HG02571 (cell line): ENCODE measurements at regions not wholly inside any gene's neighbourhood (a gene's known extent, or its start where the extent isn't known, plus 50 kb on each side); places are given as distances from the start of the nearest gene placed in this dataset.
"Not testable (repeated sequence)": the region's sequence is repeated elsewhere in the genome, so short reads cannot be mapped to it uniquely, and the experiment has no call there.

ENCODE experiments used
- ATAC-seq: cut with Tn5 transposase; IDR thresholded peaks from one replicate; pipeline ENCODE4 v1.9.1; 2021; ENCODE audit warnings: mild to moderate bottlenecking, moderate library complexity; ENCODE audit not compliant: unreplicated experiment

DNA sequence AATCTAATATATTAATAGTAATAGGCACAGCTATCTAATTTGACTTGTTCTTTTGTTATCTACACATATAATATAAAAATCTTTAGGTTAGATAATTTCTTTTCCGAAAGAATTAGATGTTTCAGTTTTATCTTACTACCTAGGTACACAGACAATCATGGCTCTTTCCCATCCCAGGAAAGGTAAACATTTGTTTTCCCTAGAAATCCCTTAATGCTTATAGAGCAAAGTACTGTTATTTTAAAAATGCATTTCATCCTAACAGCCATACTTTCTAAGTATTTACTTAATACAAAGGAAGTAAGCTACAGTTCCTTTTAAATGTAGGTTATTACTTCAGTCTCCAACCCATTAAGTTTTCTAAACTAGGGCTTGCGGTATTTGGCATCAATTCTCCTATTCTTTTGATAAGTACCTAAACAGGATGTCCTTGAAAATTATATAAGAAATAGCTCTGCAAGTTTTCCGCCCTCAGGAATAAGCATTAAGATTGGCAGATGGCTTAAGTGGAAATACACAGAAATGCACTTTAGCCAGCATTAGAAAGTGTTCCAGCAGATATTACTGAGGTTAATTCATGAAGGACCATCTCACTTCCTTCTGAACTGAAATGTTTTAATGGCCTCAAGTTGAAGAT is 616.2 kb upstream of the SPRY2 start:
- no peak for ATAC-seq

DNA sequence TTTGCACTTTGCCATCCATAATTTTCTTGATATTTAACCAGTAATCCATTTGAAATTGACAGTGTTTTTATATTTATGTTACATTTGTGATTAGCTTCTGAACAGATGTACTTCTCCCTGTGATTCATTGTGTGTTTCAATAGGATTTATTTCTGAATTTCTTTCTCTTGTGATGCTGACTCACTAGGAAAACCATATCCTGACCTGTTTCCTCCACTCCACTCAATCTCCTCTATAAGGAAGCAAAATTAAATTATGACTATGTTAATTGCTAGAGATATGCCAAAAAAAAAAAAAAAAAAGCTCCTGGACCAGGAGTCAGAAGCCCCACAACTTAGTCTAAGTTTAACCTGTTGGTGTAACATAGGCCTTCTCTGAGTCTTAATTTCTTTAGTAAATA is 614.6 kb upstream of the SPRY2 start:
- ATAC-seq = no peak

GRCh38 chr13:80952158-80952557 is 611.2 kb upstream of the SPRY2 start:
- no peak for ATAC-seq

DNA sequence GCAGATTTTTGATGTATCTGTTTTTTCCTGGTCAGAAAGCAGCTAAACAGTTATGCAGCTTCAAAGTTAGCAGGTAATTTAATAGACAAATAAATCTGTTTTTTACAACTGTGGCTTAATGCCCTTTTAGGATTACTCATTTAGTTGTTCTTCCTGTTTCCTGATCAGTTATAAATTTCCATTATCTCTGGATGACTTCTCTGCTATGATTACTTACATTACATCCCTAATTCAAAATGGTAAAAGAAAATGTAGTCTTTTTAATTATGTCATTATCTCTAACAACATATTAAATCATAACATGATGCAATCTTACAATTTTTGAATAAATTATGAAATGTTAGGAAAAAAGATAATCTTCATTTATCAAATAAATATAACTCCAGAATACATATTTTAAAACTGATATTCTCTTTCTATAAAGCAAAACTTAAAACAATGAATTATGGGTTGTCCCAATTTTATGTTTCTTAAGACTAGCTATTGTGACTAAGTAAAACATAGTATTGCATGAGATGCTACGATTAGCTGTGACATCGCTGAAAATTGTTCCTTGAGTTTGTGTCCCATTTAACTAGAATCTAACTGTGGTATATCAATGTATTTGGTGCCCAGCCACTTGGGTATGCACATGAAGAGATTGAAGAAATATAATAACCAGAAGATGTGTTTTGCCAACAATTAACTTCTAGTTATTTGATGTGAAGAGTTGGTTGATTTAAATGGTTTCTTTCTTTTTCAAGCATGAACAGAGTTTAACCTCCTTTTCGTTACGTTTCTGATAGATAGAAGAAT is 605.3 kb upstream of the SPRY2 start:
- ATAC-seq = no peak

- no peak for ATAC-seq
These were observed 604.4 kb upstream of the SPRY2 start for GRCh38 chr13:80945328-80945727.

GRCh38 chr13:80939581-80939980 is 598.7 kb upstream of the SPRY2 start:
- no peak for ATAC-seq

- ATAC-seq = no peak
These were observed 590.8 kb upstream of the SPRY2 start for GRCh38 chr13:80931766-80932165.

- ATAC-seq = no peak
These were observed 590.2 kb upstream of the SPRY2 start for GRCh38 chr13:80931118-80931517.

DNA sequence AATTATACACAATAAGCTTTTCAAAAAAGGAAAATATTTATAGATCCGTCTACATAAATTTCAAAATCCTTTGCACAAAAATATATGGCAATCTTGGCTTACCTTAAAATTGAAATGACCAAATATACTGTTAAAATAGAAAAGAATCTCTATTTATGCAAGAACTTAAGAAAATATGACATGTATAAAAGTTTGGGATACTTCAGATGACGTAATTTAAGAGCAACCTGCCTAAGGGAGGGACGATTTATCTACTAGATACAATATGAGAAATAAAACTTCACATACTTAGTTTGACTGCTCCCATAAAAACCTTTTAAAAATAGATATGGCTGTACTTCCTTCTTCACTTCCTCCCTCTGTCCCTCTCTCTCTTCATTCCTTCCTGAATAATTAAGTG is 587.3 kb upstream of the SPRY2 start:
- no peak for ATAC-seq

DNA sequence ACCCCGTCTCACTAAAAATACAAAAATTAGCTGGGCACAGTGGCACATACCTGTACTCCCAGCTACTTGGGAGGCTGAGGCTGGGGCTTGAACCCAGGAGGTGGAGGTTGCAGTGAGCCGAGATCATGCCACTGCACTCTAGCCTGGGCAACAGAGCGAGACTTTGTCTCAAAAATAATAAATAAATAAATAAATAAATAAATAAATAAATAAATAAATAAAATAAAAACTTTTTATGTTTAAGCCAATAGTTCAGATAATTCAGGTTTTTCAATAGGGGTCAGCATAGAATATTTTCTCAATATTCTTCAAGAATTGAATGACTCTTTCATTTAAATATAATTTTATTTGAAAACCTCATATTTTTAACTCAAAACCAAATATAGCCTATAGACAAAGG is 585.1 kb upstream of the SPRY2 start:
- not testable (repeated sequence) for ATAC-seq

GRCh38 chr13:80924596-80924995 is 583.7 kb upstream of the SPRY2 start:
- ATAC-seq = no peak

- no peak for ATAC-seq
These were observed 583.0 kb upstream of the SPRY2 start for GRCh38 chr13:80923907-80924306.

DNA sequence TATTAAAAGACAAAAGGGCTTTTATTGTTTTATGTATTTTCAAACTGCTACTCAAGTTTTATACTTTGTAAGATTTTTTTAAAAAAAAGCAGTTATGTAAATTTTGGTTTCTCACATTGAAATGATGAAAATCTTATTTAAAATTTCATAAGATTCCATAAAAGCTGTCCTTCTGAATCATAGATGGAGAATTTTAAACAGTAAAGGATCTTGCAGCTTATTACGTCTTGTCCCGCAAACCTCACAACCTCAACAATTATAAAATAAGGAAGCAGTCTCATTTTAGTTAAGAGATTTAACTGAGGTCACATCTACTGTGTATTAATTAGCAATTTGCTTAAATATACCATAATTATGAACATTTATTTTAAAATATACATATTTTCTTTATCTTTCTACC is 581.0 kb upstream of the SPRY2 start:
- ATAC-seq = no peak

DNA sequence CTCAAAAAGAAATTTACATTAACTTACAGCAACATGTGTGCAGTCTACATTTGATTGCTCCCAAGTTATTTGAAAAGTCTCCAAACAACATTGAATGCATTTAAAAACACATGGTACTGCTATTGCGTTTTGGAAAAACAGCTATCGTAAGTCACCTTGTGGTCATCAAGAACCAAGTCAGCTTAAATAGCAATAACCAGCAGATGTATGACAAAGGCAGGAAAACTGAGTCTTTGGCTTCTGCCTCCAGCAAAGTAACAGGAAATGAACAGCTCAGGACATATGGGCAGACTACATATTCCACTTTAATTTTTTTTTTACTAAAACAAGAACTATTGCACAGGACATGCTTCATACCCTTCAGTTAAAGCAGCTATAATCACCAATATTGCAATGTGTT is 580.6 kb upstream of the SPRY2 start:
- ATAC-seq = no peak

DNA sequence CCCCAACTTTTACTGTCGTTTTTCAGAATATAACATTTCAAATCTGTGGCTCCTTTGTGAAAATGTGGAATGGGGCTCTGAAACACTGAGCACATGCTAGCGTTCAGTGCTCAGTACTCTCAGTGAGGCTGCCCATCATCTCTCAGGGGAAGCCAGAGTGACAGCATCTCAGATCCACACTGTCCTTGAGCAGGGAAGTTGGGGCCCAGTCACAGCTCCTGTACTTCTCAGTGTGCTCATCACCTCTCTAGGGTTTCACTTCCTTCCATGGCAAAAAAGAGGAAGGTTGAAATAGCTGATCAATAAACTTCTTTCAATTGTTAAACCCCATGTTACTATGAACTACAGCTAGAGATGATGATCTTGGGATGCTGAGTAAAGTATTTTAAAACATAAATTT is 565.9 kb upstream of the SPRY2 start:
- no peak for ATAC-seq

- ATAC-seq = no peak
These were observed 563.5 kb upstream of the SPRY2 start for GRCh38 chr13:80904386-80904785.

DNA sequence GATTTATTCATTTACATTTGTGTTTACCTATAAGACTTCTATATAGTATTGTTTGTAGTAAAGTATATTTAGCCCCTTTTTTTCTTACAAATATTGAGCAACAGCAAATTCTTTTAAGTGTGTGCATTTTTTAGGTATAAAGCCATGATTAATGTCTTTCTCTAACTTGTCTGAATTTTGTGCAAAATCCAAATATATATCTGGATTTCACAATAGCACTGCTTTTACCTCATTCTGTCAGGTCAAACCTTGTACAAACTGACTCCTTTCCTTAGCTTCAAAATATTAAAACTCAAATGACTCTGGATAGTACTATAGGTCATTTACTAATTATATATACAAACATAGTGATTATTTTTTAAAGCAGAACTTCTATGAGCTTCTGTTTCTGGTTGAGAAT is 563.0 kb upstream of the SPRY2 start:
- ATAC-seq = no peak

- no peak for ATAC-seq
These were observed 560.6 kb upstream of the SPRY2 start for GRCh38 chr13:80901530-80901929.

DNA sequence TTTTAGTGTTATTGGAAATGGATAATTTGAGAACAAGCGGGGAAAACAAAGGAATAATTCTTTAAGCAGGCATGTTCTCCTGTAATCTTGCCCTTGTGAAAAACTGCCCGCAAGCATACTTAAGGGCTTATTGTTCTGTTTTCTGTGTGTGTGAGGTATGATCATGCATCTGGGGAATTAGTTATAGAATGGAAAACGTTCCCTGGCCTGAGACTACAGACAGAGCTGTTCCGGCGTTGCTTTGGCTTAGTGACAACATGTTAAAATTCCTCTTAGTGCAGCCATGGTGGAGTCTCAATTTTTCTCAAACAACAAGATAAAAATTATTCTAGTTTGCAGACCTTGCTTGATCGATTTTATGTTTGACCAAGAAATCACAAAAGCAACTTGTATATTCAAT is 560.2 kb upstream of the SPRY2 start:
- no peak for ATAC-seq

DNA sequence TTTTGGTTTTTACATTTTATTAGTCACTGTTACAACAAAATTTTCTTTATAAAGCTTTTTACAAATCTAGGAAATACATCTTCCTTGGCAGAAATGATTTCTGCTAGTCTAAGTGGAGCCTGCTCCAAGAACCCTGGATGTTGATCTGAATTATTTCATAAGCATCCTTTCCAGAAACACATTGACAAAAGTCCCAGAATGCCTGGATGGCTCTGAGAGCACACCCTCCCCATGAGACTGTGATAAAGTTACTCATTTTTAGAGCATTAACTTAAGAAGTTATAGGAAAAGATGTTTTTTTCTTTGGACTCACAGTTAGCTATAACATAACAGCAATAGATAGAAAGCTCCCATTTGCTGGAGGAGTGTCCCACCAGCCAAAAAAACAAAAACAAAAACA is 559.6 kb upstream of the SPRY2 start:
- no peak for ATAC-seq

DNA sequence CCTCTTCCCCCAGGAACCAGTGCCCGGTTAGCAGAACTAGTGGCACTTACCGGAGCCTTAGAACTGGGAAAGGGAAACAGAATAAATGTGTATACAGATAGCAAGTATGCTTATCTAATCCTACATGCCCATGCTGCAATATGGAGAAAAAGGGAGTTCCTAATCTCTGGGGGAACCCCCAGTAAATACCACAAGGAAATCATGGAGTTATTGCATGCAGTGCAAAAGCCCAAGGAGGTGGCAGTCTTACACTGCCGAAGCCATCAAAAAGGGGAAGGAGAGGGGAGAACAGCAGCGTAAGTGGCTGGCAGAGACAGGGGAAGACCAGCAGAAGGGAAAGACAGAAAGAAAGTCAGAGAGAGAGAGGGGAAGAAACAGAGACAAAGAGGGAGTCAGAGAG is 556.7 kb upstream of the SPRY2 start:
- not testable (repeated sequence) for ATAC-seq

GRCh38 chr13:80894917-80895316 is 554.0 kb upstream of the SPRY2 start:
- ATAC-seq = no peak

DNA sequence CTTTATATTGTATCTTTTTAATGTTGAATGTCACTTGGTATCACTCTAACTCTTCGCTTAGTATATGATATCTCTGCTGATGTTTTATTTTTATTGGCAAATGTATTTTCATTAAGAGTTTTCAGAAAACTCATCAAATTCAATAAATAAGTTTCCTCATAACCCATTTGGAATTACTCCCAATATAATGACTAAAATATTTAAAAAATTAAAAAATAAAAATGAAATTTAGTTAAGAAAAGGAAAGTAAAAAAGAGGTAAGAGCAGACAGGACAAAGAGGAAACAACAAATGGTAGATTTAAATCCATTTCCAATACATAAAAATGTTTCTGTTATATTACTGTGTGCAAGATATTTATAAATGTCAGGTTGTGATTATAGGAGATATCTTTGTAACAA is 548.9 kb upstream of the SPRY2 start:
- no peak for ATAC-seq
